ENCODE measurements at regions not wholly inside any gene's neighbourhood (a gene's known extent, or its start where the extent isn't known, plus 50 kb on each side); places are given as distances from the start of the nearest gene placed in this dataset.
"Not testable (repeated sequence)": the region's sequence is repeated elsewhere in the genome, so short reads cannot be mapped to it uniquely, and the experiment has no call there.

DNA sequence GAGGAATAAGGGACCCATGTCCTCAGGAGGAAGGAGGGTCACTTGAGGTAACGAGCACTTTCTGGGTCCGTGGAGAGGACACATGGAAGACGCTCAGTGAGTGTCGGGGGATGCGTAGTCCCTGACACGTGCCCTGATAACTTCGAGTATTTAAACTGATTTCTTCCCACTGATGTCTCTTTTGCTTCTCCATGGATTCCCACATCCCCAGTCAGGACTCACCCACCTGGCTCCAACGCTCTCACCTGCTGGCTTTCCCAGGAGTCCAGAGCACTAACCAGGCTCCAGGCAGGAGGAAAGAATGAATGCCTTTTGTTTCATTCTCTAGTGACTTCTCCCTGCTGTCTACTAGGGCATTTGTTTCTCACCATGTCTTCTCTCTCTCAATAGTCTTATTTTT, 81.2 kb upstream of the NBPF11 start:
- TF ChIP-seq ZEB2 (IDR thresholded peaks at IDR 0.05); BACH1 (tag; IDR thresholded peaks at IDR 0.05); MTA3 (IDR thresholded peaks at IDR 0.05; ENCODE audit: borderline replicate concordance): not testable (repeated sequence)

Data from K562 (cell line).